PFSK-1 (cell line): ENCODE measurements at regions not wholly inside any gene's neighbourhood (a gene's known extent, or its start where the extent isn't known, plus 50 kb on each side); places are given as distances from the start of the nearest gene placed in this dataset.

Experiments used
- FOXP2 ChIP-seq: optimal IDR thresholded peaks from 2 replicates; pipeline ENCODE3; 2011; ENCODE audit warnings: borderline replicate concordance, control low read depth, inconsistent platforms; ENCODE audit not compliant: insufficient read depth; ENCODE audit errors: extremely low read length, extremely low read depth
- POLR2AphosphoS5 ChIP-seq: IDR thresholded peaks from 2 replicates; pipeline ENCODE4 v1.6.1; 2012; ENCODE audit warnings: low read depth, mild to moderate bottlenecking, control low read depth, low read length, moderate library complexity

DNA sequence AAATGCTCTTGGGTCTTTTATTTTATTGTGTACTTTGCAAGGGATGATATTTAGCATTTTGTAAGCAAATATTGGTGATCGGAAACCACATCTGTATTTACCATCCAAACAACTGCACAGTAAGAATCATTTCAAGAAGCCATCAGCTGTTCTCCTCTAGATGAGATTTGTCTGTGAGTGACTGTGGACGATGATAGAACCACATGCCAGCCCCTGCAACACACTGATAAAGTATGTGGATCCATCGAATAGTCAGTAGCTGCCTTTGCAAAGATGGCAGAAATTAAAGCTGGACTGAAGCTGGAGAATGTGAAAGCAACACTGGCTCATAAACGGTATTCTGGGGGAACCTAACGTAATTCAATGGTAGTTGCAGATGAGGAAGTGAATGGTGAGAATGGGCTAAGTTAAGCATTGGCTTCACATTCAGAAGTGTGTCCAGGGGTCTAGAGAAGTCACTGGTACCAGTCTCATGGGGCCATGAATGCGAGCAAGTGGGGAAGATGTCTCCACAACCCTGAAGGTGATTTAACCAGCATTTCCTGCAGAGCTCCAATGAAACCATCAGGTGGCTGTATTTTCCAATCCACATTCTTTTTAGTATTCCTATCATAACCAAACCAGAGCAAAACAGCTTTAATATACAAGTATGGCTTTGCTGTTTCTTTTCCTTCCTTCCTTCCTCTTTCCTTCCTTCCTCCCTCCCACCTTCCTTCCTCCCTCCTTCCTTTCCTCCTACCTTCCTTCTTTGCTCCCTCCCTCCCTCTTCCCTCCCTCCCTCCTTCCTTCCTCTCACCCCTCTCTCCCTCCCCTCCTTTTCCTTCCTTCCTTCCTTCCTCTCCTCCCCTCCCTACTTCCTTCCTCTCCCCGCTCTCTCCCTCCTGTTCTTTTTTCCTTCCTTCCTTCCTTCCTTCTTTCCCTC lies 169.4 kb downstream of the ABCA8 start:
- TF ChIP-seq POLR2AphosphoS5 (no peak), FOXP2 (no peak)
